ENCODE measurements at regions not wholly inside any gene's neighbourhood (a gene's known extent, or its start where the extent isn't known, plus 50 kb on each side); places are given as distances from the start of the nearest gene placed in this dataset.

GRCh38 chr22:48615171-48616008 lies 1212.3 kb downstream of the BRD1 start:
- H3K4me1 ChIP-seq (ENCODE audit: low read depth), result no peaks in the 10 kb centered on the region
- H3K27me3 ChIP-seq, result no peaks in the 10 kb centered on the region
- TF ChIP-seq CTCF (IDR thresholded peaks at IDR 0.05; ENCODE audit: low read depth, low read length), result no peak
- no peak for DNase-seq (ENCODE audit: low read depth in 1 of 2, low spot score in 1 of 2)
- H3K27ac ChIP-seq, result no peak overlapping the region
- no peaks in the 10 kb centered on the region for H3K9me3 ChIP-seq (ENCODE audit: low read depth)
- no peak overlapping the region for H3K4me3 ChIP-seq
- H3K36me3 ChIP-seq, result no peaks in the 10 kb centered on the region

GRCh38 chr22:48613566-48614200 lies 1214.0 kb downstream of the BRD1 start:
- Histone ChIP-seq H3K27me3 (no peaks in the 10 kb centered on the region), H3K9me3 (ENCODE audit: low read depth) (no peaks in the 10 kb centered on the region), H3K36me3 (no peaks in the 10 kb centered on the region), H3K27ac (no peak overlapping the region), H3K4me1 (ENCODE audit: low read depth) (no peaks in the 10 kb centered on the region), H3K4me3 (no peak overlapping the region)
- no peak for TF ChIP-seq CTCF (IDR thresholded peaks at IDR 0.05; ENCODE audit: low read depth, low read length)
- no peak for DNase-seq (ENCODE audit: low read depth in 1 of 2, low spot score in 1 of 2)

GRCh38 chr22:48612077-48612995 lies 1215.3 kb downstream of the BRD1 start:
- no peak for TF ChIP-seq CTCF (IDR thresholded peaks at IDR 0.05; ENCODE audit: low read depth, low read length)
- Histone ChIP-seq H3K4me3 (no peak overlapping the region), H3K9me3 (ENCODE audit: low read depth) (no peaks in the 10 kb centered on the region), H3K27me3 (no peaks in the 10 kb centered on the region), H3K27ac (no peak overlapping the region), H3K4me1 (ENCODE audit: low read depth) (no peaks in the 10 kb centered on the region), H3K36me3 (no peaks in the 10 kb centered on the region)
- DNase-seq (ENCODE audit: low read depth in 1 of 2, low spot score in 1 of 2), result no peak

GRCh38 chr22:48609279-48609865 lies 1218.3 kb downstream of the BRD1 start:
- DNase-seq (ENCODE audit: low read depth in 1 of 2, low spot score in 1 of 2), result no peak
- Histone ChIP-seq H3K4me1 (ENCODE audit: low read depth) (no peaks in the 10 kb centered on the region), H3K36me3 (no peaks in the 10 kb centered on the region), H3K4me3 (no peak overlapping the region), H3K27me3 (no peaks in the 10 kb centered on the region), H3K27ac (no peak overlapping the region), H3K9me3 (ENCODE audit: low read depth) (no peaks in the 10 kb centered on the region)
- TF ChIP-seq CTCF (IDR thresholded peaks at IDR 0.05; ENCODE audit: low read depth, low read length), result no peak
